Pancreas (tissue), 10 donors: ENCODE measurements at regions not wholly inside any gene's neighbourhood (a gene's known extent, or its start where the extent isn't known, plus 50 kb on each side); places are given as distances from the start of the nearest gene placed in this dataset.

Experiments used
- ATAC-seq, 4 donors: fragments of 200-7000 bp; cut with Tn5 transposase; one replicate each; pipeline versions ENCODE4 v1.8.0 to v1.9.1; 2020; ENCODE audit warnings: mild to moderate bottlenecking in 4 of 4, moderate library complexity in 4 of 4
- DNase-seq, 6 donors: peaks; one replicate each; pipeline ENCODE4 v3.0.0-alpha.2; 2020
- FAIRE-seq: peaks from 2 replicates; lab custom pipeline; 2012; peaks lifted over from hg19 to GRCh38; lab: Jason Lieb, UNC
- H3K27ac ChIP-seq, 4 donors: fragments of 200-600 bp; sonication (generic); 1 replicate in 3 of 4; 2 replicates in 1 of 4; pipeline versions ENCODE4 v1.5.0 to v1.8.0; 2020
- H3K27me3 ChIP-seq, 4 donors: fragments of 200-600 bp; one replicate each; pipeline ENCODE4 v1.8.0; 2021
- H3K36me3 ChIP-seq, 3 donors: fragments of 200-600 bp; sonication (generic) in 1 of 3; one replicate each; pipeline versions ENCODE4 v1.5.0 to v1.8.0; 2020 to 2021
- H3K4me1 ChIP-seq, 3 donors: fragments of 200-600 bp; one replicate each; pipeline ENCODE4 v1.8.0; 2021
- H3K4me3 ChIP-seq, 4 donors: fragments of 200-600 bp; sonication (generic) in 2 of 4; one replicate each; pipeline versions ENCODE4 v1.5.0 to v1.8.0; 2020 to 2021
- H3K9me3 ChIP-seq, 4 donors: fragments of 200-600 bp; one replicate each; pipeline ENCODE4 v1.8.0; 2021
- CTCF ChIP-seq, 4 donors: fragments of 200-600 bp; sonication (generic) in 3 of 4; IDR thresholded peaks; one replicate each; pipeline versions ENCODE4 v1.5.0 to v1.8.0; 2021; ENCODE audit warnings: antibody characterized with exemption in 4 of 4
- WGBS, 2 donors: extraction: QIAGEN DNeasy Blood & Tissue Kit; methylation state at CpG; one replicate each; pipeline ENCODE4 v1.1.7; 2013; 5-methylcytosine and 5-hydroxymethylcytosine counted together
- intact Hi-C, 3 donors: fragments of 100-400 bp; cut with DNase I; formaldehyde crosslinking; loops; one replicate each; pipeline versions ENCODE4 v1.11.1 to v1.14.2; 2022
- donor health status: healthy with polysubstance abuse.
- donor health status: DM: no; HTN: no; CAD: no; lungs with moderate emphysema.
- donor health status: DM: no; HTN: no; CAD: no.
- donor health status: control.
- donor health status: control.
- donor health status: Bipolar disorder and iron deficiency.
- donor health status: DM: yes; HTN: yes; CAD: no.
- donor health status: DM: no; HTN: no; CAD: no.
- donor health status: DM: no; HTN: no; CAD: no.
- donor health status: DM: yes; HTN: yes; CAD: no.

GRCh38 chr12:67881565-67881964, 107.7 kb upstream of the IFNG-AS1 start:
- intact Hi-C loops = no loop called here
- ATAC-seq = no peak

DNA sequence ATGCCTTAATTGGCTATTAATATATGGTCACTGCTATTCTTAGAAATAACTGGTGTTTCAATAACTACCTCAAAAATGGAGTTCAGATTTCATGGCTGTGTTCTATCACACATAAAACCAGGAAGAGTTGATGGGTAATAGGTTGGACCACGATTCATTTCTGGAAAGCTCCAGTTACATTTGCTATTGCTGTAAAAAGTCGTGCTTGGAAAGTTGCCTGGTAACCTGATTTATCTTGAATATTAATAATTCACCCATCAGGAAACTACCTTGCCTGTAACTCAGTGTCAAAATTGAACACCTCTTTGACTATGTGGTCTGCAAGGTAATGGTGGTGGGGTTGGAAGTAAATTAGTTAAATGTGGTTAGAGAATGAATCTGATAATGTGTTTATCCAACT, 104.7 kb upstream of the IFNG-AS1 start:
- DNase-seq (no peak), FAIRE-seq (peak; percentile 70), ATAC-seq (peak; percentile 53 to 79 (median 69))
- 7% methylated on average over 2 of the region's 2 CpGs for WGBS, 2 donors
- TF ChIP-seq CTCF (IDR thresholded peaks at IDR 0.05) = no peak
- no peaks in the 10 kb centered on the region for H3K9me3 ChIP-seq
- peak overlapping the region in 2 of 4 donors; percentile 54 to 60 for H3K27ac ChIP-seq
- H3K27me3 ChIP-seq = no peaks in the 10 kb centered on the region
- no peak overlapping the region for H3K4me3 ChIP-seq
- H3K4me1 ChIP-seq = peaks cover 0 to 4% (median 0%) of the 10 kb centered on the region in 3 donors
- no peaks in the 10 kb centered on the region for H3K36me3 ChIP-seq
- intact Hi-C loops = no loop called here

More at GRCh38 chr12:67881565-67881964, 107.7 kb upstream of the IFNG-AS1 start:
- no peak for TF ChIP-seq CTCF (IDR thresholded peaks at IDR 0.05)
- Histone ChIP-seq H3K4me3 (no peak overlapping the region), H3K36me3 (no peaks in the 10 kb centered on the region), H3K27me3 (no peaks in the 10 kb centered on the region), H3K4me1 (peaks cover 0 to 4% (median 0%) of the 10 kb centered on the region in 3 donors), H3K9me3 (no peaks in the 10 kb centered on the region), H3K27ac (no peak overlapping the region)
- DNase-seq (no peak), FAIRE-seq (no peak)
- 73 to 75% methylated on average over 2 of the region's 2 CpGs for WGBS, 2 donors

DNA sequence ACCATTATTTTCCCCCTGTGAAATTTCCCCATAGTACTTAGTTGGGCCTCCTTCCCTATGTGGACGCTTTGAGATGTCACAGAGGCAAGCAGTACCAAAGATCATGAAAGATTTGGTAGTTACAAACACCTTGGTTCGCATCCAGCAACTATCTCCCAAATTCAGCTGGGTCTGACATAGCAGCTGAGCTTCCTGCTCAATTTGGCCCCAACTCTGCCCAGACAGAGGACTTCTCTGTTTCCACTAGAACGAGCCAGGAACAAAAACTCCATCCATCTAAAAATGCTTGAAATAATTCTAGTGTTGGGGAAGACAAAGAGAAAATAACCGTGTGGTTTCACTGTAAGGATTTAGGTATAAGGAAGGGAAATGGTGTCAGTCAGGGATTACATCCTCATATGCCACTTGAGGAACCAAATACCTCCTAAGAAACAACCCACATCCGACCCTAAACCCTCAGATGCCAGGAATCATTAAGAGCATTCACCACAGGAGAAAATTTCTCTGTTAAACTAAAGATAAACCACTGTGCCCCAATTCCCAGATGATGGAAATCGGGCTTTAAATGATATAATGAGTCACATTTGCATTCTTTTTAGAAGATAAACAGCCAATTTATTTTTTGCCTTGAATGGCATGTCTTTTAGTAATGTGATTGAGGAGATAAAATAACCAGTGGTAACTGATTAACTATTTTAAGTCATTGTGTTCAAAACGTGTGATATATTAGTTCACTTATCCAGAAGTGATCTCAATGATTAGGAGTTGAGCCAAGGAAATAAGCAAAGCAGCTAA, 103.7 kb upstream of the IFNG-AS1 start:
- Histone ChIP-seq H3K4me3 (no peak overlapping the region), H3K9me3 (no peaks in the 10 kb centered on the region), H3K27me3 (no peaks in the 10 kb centered on the region), H3K4me1 (peaks cover 0 to 4% (median 0%) of the 10 kb centered on the region in 3 donors), H3K27ac (peak overlapping the region in 2 of 4 donors; percentile 54 to 60), H3K36me3 (no peaks in the 10 kb centered on the region)
- peak; percentile 60 to 78 (median 72) for ATAC-seq
- no peak for TF ChIP-seq CTCF (IDR thresholded peaks at IDR 0.05)
- no peak for FAIRE-seq
- intact Hi-C loops = no loop called here
- DNase-seq = no peak
- WGBS, 2 donors = 44 to 48% methylated on average over 7 of the region's 7 CpGs

- no peaks in the 10 kb centered on the region for H3K27me3 ChIP-seq
- no peak overlapping the region for H3K27ac ChIP-seq
- no peak for FAIRE-seq
- intact Hi-C loops = no loop called here
- no peaks in the 10 kb centered on the region for H3K36me3 ChIP-seq
- H3K4me1 ChIP-seq = peaks cover 0 to 4% (median 0%) of the 10 kb centered on the region in 3 donors
- H3K9me3 ChIP-seq = no peaks in the 10 kb centered on the region
- DNase-seq = no peak
- no peak overlapping the region for H3K4me3 ChIP-seq
- no peak for ATAC-seq
- TF ChIP-seq CTCF (IDR thresholded peaks at IDR 0.05) = no peak
Measured at GRCh38 chr12:67887065-67887464, 102.2 kb upstream of the IFNG-AS1 start.

DNA sequence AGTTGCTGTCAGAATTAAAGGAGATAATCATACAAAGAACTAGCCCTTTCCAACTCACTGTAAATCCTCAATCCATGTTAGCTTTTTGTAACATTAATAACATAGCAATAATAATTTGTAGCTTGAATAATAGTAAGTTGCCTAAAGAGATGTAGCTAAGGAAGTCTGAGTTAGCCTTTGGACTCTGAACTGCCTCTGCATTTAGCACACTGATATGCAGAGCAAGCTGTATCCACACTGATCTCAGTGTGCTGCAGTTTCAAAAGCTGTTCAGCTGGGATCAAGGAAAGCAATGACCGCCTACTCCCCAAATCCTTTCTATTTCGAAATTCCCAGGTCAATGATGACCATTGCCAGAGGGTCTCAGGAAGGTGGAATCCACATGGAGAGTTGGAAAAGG, 99.3 kb upstream of the IFNG-AS1 start:
- H3K4me1 ChIP-seq = no peaks in the 10 kb centered on the region
- TF ChIP-seq CTCF (IDR thresholded peaks at IDR 0.05) = no peak
- no peaks in the 10 kb centered on the region for H3K9me3 ChIP-seq
- no peak overlapping the region for H3K4me3 ChIP-seq
- no peaks in the 10 kb centered on the region for H3K36me3 ChIP-seq
- FAIRE-seq (no peak), DNase-seq (no peak), ATAC-seq (no peak)
- WGBS, 2 donors = 73 to 86% methylated on average over 2 of the region's 2 CpGs
- H3K27ac ChIP-seq = no peak overlapping the region
- no peaks in the 10 kb centered on the region for H3K27me3 ChIP-seq
- intact Hi-C loops = no loop called here
